Bronchial epithelial cell (primary cell): ENCODE measurements at regions not wholly inside any gene's neighbourhood (a gene's known extent, or its start where the extent isn't known, plus 50 kb on each side); places are given as distances from the start of the nearest gene placed in this dataset.
"Not testable (repeated sequence)": the region's sequence is repeated elsewhere in the genome, so short reads cannot be mapped to it uniquely, and the experiment has no call there.

ENCODE experiments used
- DNase-seq: peaks from one replicate; pipeline ENCODE4 v3.0.0-alpha.2; 2010; ENCODE audit warnings: low read depth
- FAIRE-seq: peaks from 2 replicates; lab custom pipeline; 2011; peaks lifted over from hg19 to GRCh38; lab: Jason Lieb, UNC
- H3K27me3 ChIP-seq: 2 replicates; pipeline ENCODE4 v1.5.1; 2011; ENCODE audit warnings: low read length; ENCODE audit not compliant: control insufficient read depth, insufficient read depth
- H3K36me3 ChIP-seq: 2 replicates; pipeline ENCODE4 v1.5.1; 2011; ENCODE audit warnings: low read length; ENCODE audit not compliant: control insufficient read depth, insufficient read depth
- H3K4me3 ChIP-seq: 2 replicates; pipeline ENCODE4 v1.5.1; 2011; ENCODE audit warnings: mild to moderate bottlenecking, low read depth, low read length, control low read depth
- CTCF ChIP-seq: IDR thresholded peaks from 2 replicates; pipeline ENCODE4 v1.5.1; 2011; ENCODE audit warnings: mild to moderate bottlenecking, moderate library complexity, low read length, control low read depth, inconsistent platforms; ENCODE audit not compliant: insufficient read depth, severe bottlenecking

- H3K27me3 ChIP-seq, result no peaks in the 10 kb centered on the region
- TF ChIP-seq CTCF, result no peak
- no peak for FAIRE-seq
- no peak overlapping the region for H3K4me3 ChIP-seq
- DNase-seq, result peak; percentile 97
- H3K36me3 ChIP-seq, result no peaks in the 10 kb centered on the region
These were observed 110.9 kb downstream of the NAB1 start for GRCh38 chr2:190759749-190760213.

GRCh38 chr2:190760353-190761150, 111.7 kb downstream of the NAB1 start:
- H3K4me3 ChIP-seq, result not testable (repeated sequence)

GRCh38 chr2:190761216-190761615, 112.3 kb downstream of the NAB1 start:
- not testable (repeated sequence) for H3K36me3 ChIP-seq, H3K4me3 ChIP-seq, DNase-seq, FAIRE-seq, H3K27me3 ChIP-seq

More at GRCh38 chr2:190760353-190761150, 111.7 kb downstream of the NAB1 start:
- FAIRE-seq, DNase-seq, H3K36me3 ChIP-seq, H3K27me3 ChIP-seq: not testable (repeated sequence)

- DNase-seq (no peak), FAIRE-seq (no peak)
- TF ChIP-seq CTCF, result no peak
- H3K27me3 ChIP-seq, result no peaks in the 10 kb centered on the region
- no peak overlapping the region for H3K4me3 ChIP-seq
- H3K36me3 ChIP-seq, result no peaks in the 10 kb centered on the region
These were observed 113.7 kb downstream of the NAB1 start for GRCh38 chr2:190762566-190762965.

- no peak for DNase-seq
- FAIRE-seq, result no peak
- H3K27me3 ChIP-seq, result no peaks in the 10 kb centered on the region
- TF ChIP-seq CTCF, result no peak
- no peaks in the 10 kb centered on the region for H3K36me3 ChIP-seq
- no peak overlapping the region for H3K4me3 ChIP-seq
These were observed 114.2 kb downstream of the NAB1 start for GRCh38 chr2:190763100-190763499.

- peak; percentile 74 for DNase-seq
These were observed 115.1 kb downstream of the NAB1 start for GRCh38 chr2:190763901-190764514.

More at GRCh38 chr2:190763901-190764514, 115.1 kb downstream of the NAB1 start:
- no peak for TF ChIP-seq CTCF
- no peaks in the 10 kb centered on the region for H3K36me3 ChIP-seq
- FAIRE-seq, result no peak
- H3K4me3 ChIP-seq, result no peak overlapping the region
- no peaks in the 10 kb centered on the region for H3K27me3 ChIP-seq
